ENCODE measurements at regions not wholly inside any gene's neighbourhood (a gene's known extent, or its start where the extent isn't known, plus 50 kb on each side); places are given as distances from the start of the nearest gene placed in this dataset.

GRCh38 chr13:40494946-40495620, 171.4 kb downstream of the FOXO1 start:
- peaks cover 41% of the 10 kb centered on the region for H3K4me1 Mint-ChIP-seq (ENCODE audit: low read depth)
- H3K27me3 Mint-ChIP-seq (ENCODE audit: low read depth) = no peaks in the 10 kb centered on the region
- H3K36me3 Mint-ChIP-seq (ENCODE audit: low read depth) = peaks cover 2% of the 10 kb centered on the region
- H3K4me3 Mint-ChIP-seq = peak overlapping the region; percentile 45
- H3K9me3 Mint-ChIP-seq = no peaks in the 10 kb centered on the region
- H3K27ac Mint-ChIP-seq = peak overlapping the region; percentile 72

GRCh38 chr13:40495621-40496001, 170.8 kb downstream of the FOXO1 start:
- Mint-ChIP-seq H3K4me1 (ENCODE audit: low read depth) (peaks cover 37% of the 10 kb centered on the region), H3K27me3 (ENCODE audit: low read depth) (no peaks in the 10 kb centered on the region), H3K36me3 (ENCODE audit: low read depth) (peaks cover 2% of the 10 kb centered on the region), H3K27ac (no peak overlapping the region), H3K9me3 (no peaks in the 10 kb centered on the region), H3K4me3 (no peak overlapping the region)

- Mint-ChIP-seq H3K36me3 (ENCODE audit: low read depth) (peaks cover 2% of the 10 kb centered on the region), H3K27ac (no peak overlapping the region), H3K4me1 (ENCODE audit: low read depth) (peaks cover 37% of the 10 kb centered on the region), H3K9me3 (no peaks in the 10 kb centered on the region), H3K4me3 (no peak overlapping the region), H3K27me3 (ENCODE audit: low read depth) (no peaks in the 10 kb centered on the region)
Measured at GRCh38 chr13:40496035-40496810, 170.2 kb downstream of the FOXO1 start.

- Mint-ChIP-seq H3K27ac (no peak overlapping the region), H3K4me1 (ENCODE audit: low read depth) (peaks cover 35% of the 10 kb centered on the region)
Measured at GRCh38 chr13:40498461-40498860, 168.0 kb downstream of the FOXO1 start.

GRCh38 chr13:40502236-40502635, 164.2 kb downstream of the FOXO1 start:
- Mint-ChIP-seq H3K9me3 (no peaks in the 10 kb centered on the region), H3K36me3 (ENCODE audit: low read depth) (no peaks in the 10 kb centered on the region), H3K27me3 (ENCODE audit: low read depth) (no peaks in the 10 kb centered on the region), H3K4me3 (no peak overlapping the region), H3K27ac (no peak overlapping the region), H3K4me1 (ENCODE audit: low read depth) (peaks cover 20% of the 10 kb centered on the region)

More at GRCh38 chr13:40498461-40498860, 168.0 kb downstream of the FOXO1 start:
- Mint-ChIP-seq H3K36me3 (ENCODE audit: low read depth) (peaks cover 2% of the 10 kb centered on the region), H3K27me3 (ENCODE audit: low read depth) (no peaks in the 10 kb centered on the region), H3K9me3 (no peaks in the 10 kb centered on the region), H3K4me3 (no peak overlapping the region)

GRCh38 chr13:40503011-40503410, 163.4 kb downstream of the FOXO1 start:
- Mint-ChIP-seq H3K27me3 (ENCODE audit: low read depth) (no peaks in the 10 kb centered on the region), H3K27ac (no peak overlapping the region), H3K9me3 (no peaks in the 10 kb centered on the region), H3K36me3 (ENCODE audit: low read depth) (no peaks in the 10 kb centered on the region), H3K4me1 (ENCODE audit: low read depth) (peaks cover 15% of the 10 kb centered on the region), H3K4me3 (no peak overlapping the region)

- Mint-ChIP-seq H3K4me3 (no peak overlapping the region), H3K27me3 (ENCODE audit: low read depth) (no peaks in the 10 kb centered on the region), H3K27ac (no peak overlapping the region), H3K9me3 (no peaks in the 10 kb centered on the region), H3K4me1 (ENCODE audit: low read depth) (peaks cover 9% of the 10 kb centered on the region), H3K36me3 (ENCODE audit: low read depth) (no peaks in the 10 kb centered on the region)
Measured at GRCh38 chr13:40503966-40504591, 162.4 kb downstream of the FOXO1 start.

- H3K4me3 Mint-ChIP-seq = no peak overlapping the region
- peaks cover 9% of the 10 kb centered on the region for H3K4me1 Mint-ChIP-seq (ENCODE audit: low read depth)
- no peaks in the 10 kb centered on the region for H3K9me3 Mint-ChIP-seq
- H3K27me3 Mint-ChIP-seq (ENCODE audit: low read depth) = no peaks in the 10 kb centered on the region
- no peak overlapping the region for H3K27ac Mint-ChIP-seq
- no peaks in the 10 kb centered on the region for H3K36me3 Mint-ChIP-seq (ENCODE audit: low read depth)
Measured at GRCh38 chr13:40504641-40505040, 161.8 kb downstream of the FOXO1 start.

GRCh38 chr13:40505196-40505595, 161.2 kb downstream of the FOXO1 start:
- Mint-ChIP-seq H3K4me1 (ENCODE audit: low read depth) (peaks cover 9% of the 10 kb centered on the region), H3K9me3 (no peaks in the 10 kb centered on the region), H3K27ac (no peak overlapping the region), H3K27me3 (ENCODE audit: low read depth) (no peaks in the 10 kb centered on the region), H3K4me3 (no peak overlapping the region), H3K36me3 (ENCODE audit: low read depth) (no peaks in the 10 kb centered on the region)

All from T-helper 1 cell treated with Interleukin-12 subunit alpha and Interleukin-12 subunit beta and Interleukin-4 antibody, amounts not matched to agents 30 μg/mL and 1 μg/mL, for 36 hours (primary cell).